ENCODE measurements at regions not wholly inside any gene's neighbourhood (a gene's known extent, or its start where the extent isn't known, plus 50 kb on each side); places are given as distances from the start of the nearest gene placed in this dataset.

DNA sequence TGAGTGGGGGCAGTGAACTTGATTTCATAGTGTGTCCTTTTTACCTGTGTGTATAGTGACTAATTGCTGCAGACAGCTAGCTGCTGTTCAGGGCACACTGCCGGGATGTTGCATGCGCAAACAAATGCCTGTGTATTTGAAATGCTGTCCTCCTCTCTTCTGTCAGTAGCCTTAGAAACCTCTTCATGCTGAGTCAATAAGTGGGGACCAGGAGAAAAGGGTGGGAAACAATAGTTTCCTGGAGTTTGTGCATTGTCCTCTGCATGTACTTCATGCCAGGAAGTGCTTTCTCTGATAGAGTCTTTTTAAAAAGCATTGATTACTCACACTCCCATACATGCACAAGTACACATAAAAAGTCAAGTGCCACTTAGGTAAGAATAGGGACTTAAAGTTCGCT is 1183.7 kb upstream of the CELF2 start:
- intact Hi-C loops (cut with DNase I, micrococcal nuclease), result no loop called here
- H3K4me3 ChIP-seq (ENCODE audit: low read length), result no peak overlapping the region
- ATAC-seq (ENCODE audit: poor library complexity) (no peak), DNase-seq (no peak)
- H3K27me3 ChIP-seq (ENCODE audit: control insufficient read depth in 1 of 2, insufficient read depth in 2 of 2, low read length in 2 of 2), result peaks cover 0 to 2% of the 10 kb centered on the region in 2 experiments
- no peaks in the 10 kb centered on the region for H3K36me3 Mint-ChIP-seq (ENCODE audit: low read depth)
- H3K4me1 ChIP-seq (ENCODE audit: insufficient read depth, low read length), result no peaks in the 10 kb centered on the region
- H3K4me1 Mint-ChIP-seq (ENCODE audit: low read depth), result no peaks in the 10 kb centered on the region
- POLR2A ChIA-PET, result no interaction called here
- H3K4me3 Mint-ChIP-seq, result no peak overlapping the region
- CTCF ChIA-PET, result no interaction called here
- H3K9me3 ChIP-seq (ENCODE audit: control insufficient read depth in 1 of 2, insufficient read depth in 1 of 2, low read length in 2 of 2), result no peaks in the 10 kb centered on the region
- no peaks in the 10 kb centered on the region for H3K27me3 Mint-ChIP-seq
- no peak overlapping the region for H3K27ac ChIP-seq (ENCODE audit: low read depth in 1 of 2, low read length in 2 of 2)
- no peak for TF ChIP-seq CTCF (IDR thresholded peaks at IDR 0.05)
- no peaks in the 10 kb centered on the region for H3K36me3 ChIP-seq (ENCODE audit: insufficient read depth, low read length)
- H3K9me3 Mint-ChIP-seq, result peaks cover 3% of the 10 kb centered on the region
- no peak overlapping the region for H3K27ac Mint-ChIP-seq

GRCh38 chr10:9834434-9834833 is 1183.2 kb upstream of the CELF2 start:
- no peak for ATAC-seq (ENCODE audit: poor library complexity)
- H3K9me3 Mint-ChIP-seq, result peaks cover 6% of the 10 kb centered on the region
- Histone ChIP-seq H3K36me3 (ENCODE audit: insufficient read depth, low read length) (no peaks in the 10 kb centered on the region), H3K9me3 (ENCODE audit: control insufficient read depth in 1 of 2, insufficient read depth in 1 of 2, low read length in 2 of 2) (no peaks in the 10 kb centered on the region), H3K27me3 (ENCODE audit: control insufficient read depth in 1 of 2, insufficient read depth in 2 of 2, low read length in 2 of 2) (peaks cover 0 to 2% of the 10 kb centered on the region in 2 experiments), H3K4me1 (ENCODE audit: insufficient read depth, low read length) (no peaks in the 10 kb centered on the region), H3K27ac (ENCODE audit: low read depth in 1 of 2, low read length in 2 of 2) (no peak overlapping the region), H3K4me3 (ENCODE audit: low read length) (no peak overlapping the region)
- no peak for TF ChIP-seq CTCF (IDR thresholded peaks at IDR 0.05)
- CTCF ChIA-PET, result no interaction called here
- DNase-seq, result no peak
- POLR2A ChIA-PET, result no interaction called here
- no peaks in the 10 kb centered on the region for H3K27me3 Mint-ChIP-seq
- no peak overlapping the region for H3K4me3 Mint-ChIP-seq
- intact Hi-C loops (cut with DNase I, micrococcal nuclease), result no loop called here
- no peaks in the 10 kb centered on the region for H3K36me3 Mint-ChIP-seq (ENCODE audit: low read depth)
- H3K4me1 Mint-ChIP-seq (ENCODE audit: low read depth), result no peaks in the 10 kb centered on the region
- no peak overlapping the region for H3K27ac Mint-ChIP-seq

- Mint-ChIP-seq H3K9me3 (peaks cover 22% of the 10 kb centered on the region), H3K27me3 (no peaks in the 10 kb centered on the region), H3K36me3 (ENCODE audit: low read depth) (no peaks in the 10 kb centered on the region), H3K4me1 (ENCODE audit: low read depth) (no peaks in the 10 kb centered on the region), H3K4me3 (no peak overlapping the region), H3K27ac (no peak overlapping the region)
- ATAC-seq (ENCODE audit: poor library complexity) (no peak), DNase-seq (no peak)
- no peak for TF ChIP-seq CTCF (IDR thresholded peaks at IDR 0.05)
- Histone ChIP-seq H3K27me3 (ENCODE audit: control insufficient read depth in 1 of 2, insufficient read depth in 2 of 2, low read length in 2 of 2) (no peaks in the 10 kb centered on the region), H3K9me3 (ENCODE audit: control insufficient read depth in 1 of 2, insufficient read depth in 1 of 2, low read length in 2 of 2) (peaks cover 0 to 6% of the 10 kb centered on the region in 2 experiments), H3K4me1 (ENCODE audit: insufficient read depth, low read length) (no peaks in the 10 kb centered on the region), H3K27ac (ENCODE audit: low read depth in 1 of 2, low read length in 2 of 2) (no peak overlapping the region), H3K36me3 (ENCODE audit: insufficient read depth, low read length) (no peaks in the 10 kb centered on the region), H3K4me3 (ENCODE audit: low read length) (no peak overlapping the region)
- CTCF ChIA-PET, result no interaction called here
- POLR2A ChIA-PET, result no interaction called here
- intact Hi-C loops (cut with DNase I, micrococcal nuclease), result no loop called here
Observed at GRCh38 chr10:9845075-9845474, 1172.6 kb upstream of the CELF2 start.

All from CD4-positive, alpha-beta T cell (primary cell).